Glomerular visceral epithelial cell (primary cell): ENCODE measurements at regions not wholly inside any gene's neighbourhood (a gene's known extent, or its start where the extent isn't known, plus 50 kb on each side); places are given as distances from the start of the nearest gene placed in this dataset.

Source experiments
- DNase-seq: peaks from one replicate; pipeline ENCODE4 v3.0.0-alpha.2; 2016; ENCODE audit errors: extremely low spot score

DNA sequence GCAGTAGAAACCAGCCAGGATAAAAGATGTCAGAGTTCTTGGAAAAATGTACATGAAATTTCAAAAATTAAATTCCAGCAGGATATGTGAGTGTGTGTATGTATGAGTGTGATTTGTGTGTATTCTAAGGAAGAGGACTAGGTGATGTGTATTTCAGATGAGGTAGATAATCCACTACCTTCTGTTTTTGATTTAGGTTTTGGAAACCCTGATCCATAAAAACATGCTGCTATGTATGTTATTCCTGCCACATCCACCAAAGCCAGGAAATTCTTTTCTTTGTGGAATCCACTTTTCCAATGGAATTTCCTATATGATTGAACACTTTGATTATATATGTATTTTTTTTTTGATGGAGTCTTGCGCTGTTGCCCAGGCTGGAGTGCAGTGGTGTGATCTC, 276.9 kb downstream of the UQCRFS1 start:
- DNase-seq, result no peak

DNA sequence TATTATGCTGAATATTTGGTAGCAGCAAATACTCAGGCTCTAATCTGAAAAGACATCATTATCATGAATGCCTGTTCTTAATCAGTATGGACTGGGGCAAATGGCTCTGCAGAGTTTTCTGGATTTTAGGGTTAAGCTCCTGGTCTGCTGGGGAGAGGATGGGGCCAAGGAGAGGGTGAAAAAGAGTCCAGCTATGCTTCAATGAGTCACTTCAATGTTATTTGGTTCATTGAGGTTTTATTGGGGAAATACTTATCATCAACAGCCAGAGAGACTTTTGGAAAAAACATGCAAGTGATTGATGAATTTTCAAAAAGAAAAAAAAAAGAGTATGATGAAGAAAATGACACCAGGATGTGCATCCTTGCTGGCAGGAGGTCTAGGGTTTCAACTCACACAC, 278.3 kb downstream of the UQCRFS1 start:
- no peak for DNase-seq

DNA sequence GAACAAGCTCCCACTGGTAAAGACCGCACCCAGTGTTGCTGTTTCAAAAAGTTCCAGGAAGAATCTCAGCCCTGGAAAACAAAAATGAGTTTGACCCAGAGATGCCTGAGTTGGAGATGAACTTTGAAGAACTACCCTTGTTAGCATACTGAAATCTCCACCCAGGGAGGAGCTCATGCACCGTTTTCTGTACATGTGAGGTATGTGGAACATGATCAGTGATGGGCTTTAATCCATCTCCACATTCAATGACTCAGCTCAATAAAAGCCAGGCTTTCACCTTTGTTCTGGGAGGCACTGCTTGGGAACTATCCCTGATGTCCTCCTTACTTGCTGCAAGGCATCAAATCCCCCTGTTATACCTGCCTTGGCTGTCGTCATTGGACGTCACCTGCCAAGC, 279.9 kb downstream of the UQCRFS1 start:
- DNase-seq, result no peak

DNA sequence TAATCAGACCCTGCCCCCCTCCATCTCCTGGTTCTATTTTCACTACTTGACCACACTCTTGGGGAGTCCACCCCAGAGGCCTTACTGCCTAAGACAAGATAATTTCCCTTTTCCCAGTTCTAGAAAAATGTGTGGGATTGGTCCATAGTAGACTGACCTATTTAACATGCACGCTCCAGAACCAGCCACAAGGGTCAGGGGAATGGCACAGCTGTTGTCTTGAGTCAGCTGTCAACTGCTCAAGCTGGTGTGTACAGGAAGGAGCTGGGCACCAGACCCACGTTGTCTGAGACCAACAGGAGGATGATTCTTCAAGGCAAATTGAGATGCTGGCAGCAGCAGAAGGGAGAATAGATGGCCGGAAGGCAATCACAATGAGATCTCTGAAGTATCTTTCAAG, 280.5 kb downstream of the UQCRFS1 start:
- DNase-seq, result no peak

DNA sequence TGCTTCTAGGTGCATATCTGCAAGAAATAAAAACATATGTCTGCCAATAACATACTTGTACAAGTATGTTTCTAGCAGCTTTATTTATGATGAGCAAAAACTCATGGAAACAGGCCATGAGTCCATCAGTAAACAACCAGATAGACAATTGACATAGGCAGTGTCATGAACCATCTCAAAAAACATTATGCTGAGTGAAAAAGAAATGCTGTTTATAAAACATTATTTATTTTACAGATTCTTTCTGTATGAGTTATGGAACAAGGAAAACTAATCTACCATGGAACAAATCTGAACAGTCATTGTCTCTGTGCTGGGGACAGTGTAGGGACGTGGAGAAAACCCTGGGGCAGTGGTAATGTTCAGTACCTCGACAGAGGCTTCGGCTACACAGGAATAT, 283.9 kb downstream of the UQCRFS1 start:
- no peak for DNase-seq

DNA sequence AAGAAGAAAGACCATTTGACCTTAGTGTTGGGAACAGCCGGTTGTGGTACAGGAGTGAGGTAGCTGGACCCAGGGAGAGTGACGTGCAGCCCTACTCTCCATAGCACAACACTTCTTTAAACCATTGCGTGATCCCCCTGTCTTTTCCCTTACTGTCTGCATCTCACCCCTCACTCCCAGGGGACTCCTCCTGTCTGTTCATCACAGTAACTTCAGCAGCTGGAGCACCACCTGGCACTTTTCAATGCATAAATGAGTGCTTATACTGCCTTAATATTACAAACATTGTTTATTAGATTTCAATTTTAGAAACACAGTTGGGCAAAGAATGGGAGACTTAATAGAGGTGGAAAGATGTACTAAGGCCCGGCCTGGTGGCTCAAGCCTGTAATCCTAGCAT, 285.5 kb downstream of the UQCRFS1 start:
- DNase-seq, result no peak

DNA sequence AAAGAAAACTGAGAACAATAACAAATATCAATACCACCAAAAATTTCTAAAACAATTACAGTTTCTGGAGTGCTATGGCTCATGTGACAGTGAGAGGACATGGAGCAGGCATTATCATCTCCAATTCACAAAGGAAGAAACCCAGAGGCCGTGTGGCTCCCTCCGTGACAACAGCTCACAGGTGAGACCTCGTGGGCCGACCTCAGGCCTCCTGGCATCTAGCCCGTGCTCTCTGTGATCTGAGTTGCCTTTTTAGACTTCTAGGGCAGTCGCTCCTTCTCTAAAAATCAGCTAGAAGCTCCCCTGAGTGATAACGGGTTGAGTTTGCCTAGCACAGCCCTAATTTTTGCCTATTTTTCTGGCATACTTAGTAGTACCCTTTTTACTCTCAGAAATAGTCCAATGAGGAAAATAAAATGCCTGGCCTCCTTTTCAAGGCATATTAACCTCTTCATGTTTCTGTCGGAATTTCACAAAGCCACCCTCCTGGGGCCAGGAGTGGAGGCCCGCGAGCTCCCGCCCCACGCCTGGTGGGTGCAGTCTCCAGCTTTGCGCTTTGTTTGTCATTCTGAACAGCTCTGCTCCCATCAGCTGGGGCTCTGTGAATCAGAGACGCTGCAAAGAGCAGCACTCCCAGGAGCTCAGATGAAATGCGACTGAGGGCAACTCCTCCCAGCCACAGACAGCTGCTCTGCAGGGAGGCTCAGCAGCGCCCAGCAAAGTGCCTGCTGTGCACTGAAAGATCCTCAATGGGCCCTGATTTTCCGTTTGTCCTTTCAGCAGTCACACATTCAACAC, 292.5 kb downstream of the UQCRFS1 start:
- no peak for DNase-seq

DNA sequence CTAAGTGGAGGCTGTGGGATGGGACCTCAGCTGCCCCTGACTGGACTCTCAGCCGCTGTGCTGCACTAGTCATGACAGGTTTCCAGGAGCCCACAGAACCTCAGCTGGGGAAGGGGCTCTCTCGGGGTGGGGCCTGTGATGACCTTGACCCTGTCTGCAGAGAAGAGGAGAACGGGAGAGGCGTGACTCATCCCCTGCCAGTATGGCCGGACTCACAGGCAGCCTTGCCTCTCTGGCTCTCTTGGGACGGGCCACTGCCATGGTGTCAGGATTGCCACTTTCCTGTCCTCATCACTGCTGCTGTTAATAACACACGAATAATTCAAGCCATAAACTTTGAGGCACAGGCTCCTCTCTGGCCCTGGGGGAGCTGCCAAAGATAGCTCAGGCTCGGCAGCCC, 295.3 kb downstream of the UQCRFS1 start:
- no peak for DNase-seq

DNA sequence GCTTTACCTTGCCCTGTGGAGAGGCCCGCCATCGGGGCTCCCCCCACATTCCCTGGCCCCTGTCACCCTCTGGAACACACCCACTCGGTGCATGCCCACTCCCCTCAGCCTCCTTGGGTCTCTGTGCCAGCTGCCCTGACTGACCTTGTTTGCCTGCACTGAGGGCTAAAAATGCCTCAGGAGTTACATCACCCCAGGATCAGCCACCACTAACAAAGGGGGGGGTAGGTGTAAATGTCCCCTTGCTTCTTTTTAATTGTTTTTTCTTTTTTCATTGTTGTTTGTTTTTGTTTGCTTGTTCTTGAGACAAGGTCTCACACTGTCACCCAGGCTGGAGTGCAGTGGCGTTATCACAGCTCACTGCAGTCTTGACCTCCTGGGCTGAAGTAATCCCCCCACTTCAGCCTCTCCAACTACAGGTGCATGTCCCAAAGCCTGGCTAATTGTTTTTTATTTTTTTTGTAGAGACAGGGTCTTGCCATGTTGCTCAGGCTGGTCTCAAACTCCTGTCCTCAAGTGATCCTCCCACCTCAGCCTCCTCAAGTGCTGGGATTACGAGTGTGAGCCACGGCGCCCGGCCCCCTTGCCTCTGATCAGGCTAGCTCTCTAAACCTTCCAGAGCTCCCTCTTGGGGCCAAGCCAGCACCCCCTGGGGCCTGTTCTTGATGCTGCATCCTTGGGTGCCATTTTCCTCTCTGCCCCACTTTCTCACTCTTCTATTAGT, 297.1 kb downstream of the UQCRFS1 start:
- no peak for DNase-seq

DNA sequence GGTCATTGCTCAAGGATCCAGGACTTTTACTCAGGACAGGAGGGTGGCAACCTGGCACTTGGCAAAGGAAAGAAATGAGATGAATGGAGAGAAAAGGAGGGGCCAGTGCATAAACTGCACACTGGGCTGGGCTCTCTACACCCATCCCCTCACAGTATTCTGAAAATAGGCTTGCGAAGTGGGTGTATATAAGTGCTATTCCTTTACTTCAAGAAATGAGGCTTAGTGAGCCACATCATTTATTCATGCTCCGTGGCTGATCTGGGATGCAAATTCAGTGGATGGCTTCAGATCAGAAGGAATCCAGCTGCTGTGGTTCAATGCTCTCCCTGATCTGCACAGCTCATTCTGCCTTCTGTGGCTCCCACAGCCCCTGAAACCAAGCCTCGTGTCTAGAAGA, 297.7 kb downstream of the UQCRFS1 start:
- no peak for DNase-seq

DNA sequence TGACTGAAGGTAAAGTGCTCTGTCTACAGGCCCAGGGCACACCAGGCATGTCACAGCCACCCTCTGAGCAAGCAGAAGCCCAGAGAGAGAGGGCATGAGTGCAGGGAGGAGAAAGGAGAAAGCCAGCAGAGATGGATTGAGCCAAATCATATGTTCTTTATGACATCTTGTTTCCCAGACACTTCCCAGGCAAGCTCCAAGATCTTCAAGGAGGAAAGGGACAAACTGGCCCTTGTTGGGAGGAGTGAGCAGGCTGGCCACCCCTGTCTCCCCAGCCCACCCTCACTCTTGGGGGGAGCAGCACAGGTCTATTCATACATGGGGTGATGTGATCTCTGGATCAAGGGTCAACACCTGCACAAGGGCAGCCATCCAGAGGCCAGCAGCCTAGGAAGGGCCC, 298.8 kb downstream of the UQCRFS1 start:
- DNase-seq, result no peak

DNA sequence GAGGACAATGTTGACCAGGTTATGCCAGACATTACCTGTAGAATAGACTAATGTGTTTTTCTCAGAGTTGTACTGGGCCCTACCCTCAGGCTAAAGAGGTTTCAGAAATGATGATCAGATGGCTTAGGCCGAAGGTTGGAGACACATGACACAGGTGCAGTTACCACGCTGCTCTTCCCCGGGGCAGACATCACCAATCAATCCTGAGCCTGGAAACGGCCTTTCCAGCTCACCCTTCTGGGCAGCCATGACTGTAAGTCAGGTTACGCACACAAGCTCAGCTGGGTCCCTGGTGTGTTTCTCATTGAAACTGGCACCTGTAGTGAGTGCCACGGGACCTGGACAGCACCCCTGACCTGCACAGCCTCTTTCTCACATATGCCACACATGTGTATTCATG, 299.3 kb downstream of the UQCRFS1 start:
- no peak for DNase-seq

DNA sequence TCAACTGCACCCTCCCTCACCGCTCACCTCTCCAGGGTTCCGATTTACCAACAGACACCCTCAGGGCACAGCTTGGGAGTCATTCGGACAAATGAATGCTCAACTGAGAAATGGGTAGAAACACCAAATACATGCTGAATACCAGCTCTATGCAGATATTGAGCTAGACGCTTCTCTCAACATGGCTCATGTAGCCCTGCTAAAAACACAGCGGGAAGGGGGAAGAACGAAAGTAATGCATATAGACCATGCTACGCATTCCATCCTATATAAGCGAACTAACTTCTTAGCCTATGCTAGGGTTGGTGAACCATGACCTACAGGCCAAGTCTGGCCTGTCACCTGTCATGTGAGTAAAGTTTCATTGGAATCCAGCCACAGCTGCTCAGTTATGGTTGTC, 304.0 kb downstream of the UQCRFS1 start:
- DNase-seq, result no peak

DNA sequence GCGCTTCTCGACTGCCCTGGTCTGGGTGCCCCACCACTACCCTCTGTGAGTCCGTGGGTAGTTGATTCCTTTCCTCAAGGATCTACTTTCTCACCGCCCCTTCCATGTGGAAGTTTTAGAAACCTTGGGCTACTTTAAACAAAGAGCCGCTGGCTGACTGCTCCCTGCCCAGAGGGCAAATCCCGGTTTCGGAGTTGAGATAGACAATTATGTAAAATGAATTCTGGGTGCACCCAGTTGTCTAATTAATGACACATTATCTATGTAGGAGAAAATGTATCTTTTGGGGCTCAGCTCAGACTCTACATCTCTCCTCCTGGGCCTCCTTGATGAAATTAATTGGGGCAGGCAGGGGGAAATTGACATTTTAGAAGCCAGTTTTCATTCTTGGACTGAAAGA, 305.4 kb downstream of the UQCRFS1 start:
- DNase-seq, result no peak

DNA sequence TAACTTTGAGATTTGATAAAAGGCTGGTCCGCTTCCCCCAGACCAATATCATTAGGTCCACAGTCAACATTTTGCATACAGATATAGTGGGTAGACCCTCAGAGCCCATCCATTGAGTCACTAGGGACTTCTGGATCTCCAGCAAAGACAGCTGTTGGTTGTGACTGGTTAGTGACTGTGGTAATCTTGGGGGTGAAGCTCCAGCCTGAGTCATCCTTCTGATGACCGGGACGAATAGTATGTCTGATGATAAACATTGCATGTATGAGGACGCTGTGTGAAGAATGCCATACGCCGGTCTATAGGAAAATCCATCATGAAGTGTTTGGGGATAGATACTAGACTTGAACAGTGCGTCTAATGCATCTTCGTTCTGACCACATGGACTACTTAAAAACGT, 307.0 kb downstream of the UQCRFS1 start:
- DNase-seq, result peak; percentile 46

DNA sequence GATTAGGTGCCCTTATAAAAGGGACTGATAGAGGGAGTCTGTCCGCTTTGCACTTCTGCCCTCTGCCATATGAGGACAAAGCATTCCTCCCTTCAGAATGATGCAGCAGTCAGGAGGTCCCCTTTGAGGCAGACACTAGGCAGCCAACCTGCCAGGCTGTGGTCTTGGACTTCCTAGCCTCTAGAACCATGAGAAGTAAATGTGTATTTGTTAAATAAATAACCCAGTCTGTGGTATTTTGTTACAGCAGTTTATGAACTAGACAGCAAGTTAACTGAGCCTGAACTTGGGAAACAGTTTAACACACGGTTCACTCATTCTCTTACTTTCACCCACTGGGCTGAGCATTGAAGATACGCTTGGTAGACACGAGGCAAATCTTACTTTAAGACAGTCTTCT, 313.2 kb downstream of the UQCRFS1 start:
- no peak for DNase-seq

DNA sequence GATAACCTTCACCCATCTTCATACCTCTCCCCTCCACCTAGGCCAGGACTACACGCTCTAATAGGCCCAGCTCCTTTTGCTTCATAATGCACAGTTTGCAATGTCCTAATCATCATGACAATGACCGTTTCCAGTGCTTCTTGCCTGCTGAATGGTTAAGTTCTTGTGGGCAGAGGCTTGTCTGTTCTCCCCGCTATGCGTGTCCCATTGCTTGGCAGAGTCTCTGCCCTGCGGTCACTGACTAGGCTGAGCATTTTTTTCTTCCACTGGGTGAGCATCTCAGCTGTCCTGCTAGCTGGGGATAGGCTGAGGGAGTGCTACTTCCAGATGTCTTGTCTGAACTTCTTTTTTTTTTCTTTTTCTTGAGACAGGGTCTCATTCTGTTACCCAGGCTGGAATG, 314.7 kb downstream of the UQCRFS1 start:
- DNase-seq, result no peak

DNA sequence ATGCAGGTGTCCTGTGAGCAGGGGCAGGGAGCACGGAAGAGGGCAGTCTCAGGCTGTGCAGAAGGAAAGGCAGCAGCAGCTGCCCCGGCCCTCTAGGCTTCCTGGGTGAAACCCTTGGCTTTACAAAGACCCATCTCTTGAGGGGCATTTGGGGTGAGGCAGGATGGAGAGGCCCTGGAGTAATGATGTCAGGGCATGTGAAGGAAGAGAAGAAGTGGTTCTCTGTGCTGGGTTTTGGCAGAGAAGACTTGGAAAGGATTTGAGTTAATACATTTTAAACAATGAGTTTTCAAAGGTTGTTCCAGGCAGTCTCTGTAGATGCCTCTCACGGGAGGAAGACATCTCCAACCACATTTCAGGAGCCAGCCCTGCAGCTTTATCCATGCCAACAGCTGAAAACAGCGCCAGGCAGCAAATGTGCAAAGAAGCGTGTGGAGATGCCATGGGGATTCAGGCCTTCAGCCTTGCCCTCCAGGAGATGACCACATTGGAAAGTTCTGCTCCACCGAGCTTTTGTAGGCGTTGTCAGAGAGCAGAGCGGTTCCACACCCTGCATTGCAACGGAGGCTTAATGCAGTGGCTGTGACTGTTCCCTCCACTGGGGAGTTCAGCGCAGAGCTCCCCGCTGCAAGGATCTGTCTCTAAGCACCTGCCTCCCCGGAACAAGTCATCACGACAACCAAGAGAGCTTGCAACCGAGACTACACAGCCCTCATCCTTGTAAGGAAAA, 322.8 kb downstream of the UQCRFS1 start:
- DNase-seq, result peak; percentile 56

DNA sequence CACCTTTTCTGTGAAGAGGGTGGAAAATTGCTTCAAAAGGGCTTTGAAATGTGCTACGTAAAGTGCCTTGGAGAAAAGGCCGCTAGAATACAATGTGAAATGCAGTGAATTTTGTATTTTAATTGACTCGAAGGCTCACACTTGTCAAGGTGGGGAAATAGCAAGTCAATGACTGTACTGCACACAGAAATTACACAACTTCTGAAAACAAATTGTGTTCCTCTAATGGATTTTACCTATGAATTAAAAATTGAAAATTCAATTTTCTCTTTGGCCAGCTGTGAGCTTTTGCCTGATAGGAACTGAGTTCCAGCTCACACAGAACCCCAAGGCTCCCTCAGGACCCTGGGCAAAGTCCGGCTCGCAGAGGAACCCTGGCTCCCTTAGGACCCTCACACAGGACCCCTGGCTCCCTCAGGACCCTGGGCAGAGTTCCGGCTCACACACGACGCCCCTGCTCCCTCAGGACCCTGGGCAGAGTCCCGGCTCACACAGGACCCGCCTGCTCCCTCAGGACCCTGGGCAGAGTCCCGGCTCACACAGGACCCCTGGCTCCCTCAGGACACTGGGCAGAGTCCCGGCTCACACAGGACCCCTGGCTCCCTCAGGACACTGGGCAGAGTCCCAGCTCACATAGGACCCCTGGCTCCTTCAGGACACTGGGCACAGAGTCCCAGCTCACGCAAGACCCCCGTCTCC, 324.9 kb downstream of the UQCRFS1 start:
- DNase-seq, result no peak

DNA sequence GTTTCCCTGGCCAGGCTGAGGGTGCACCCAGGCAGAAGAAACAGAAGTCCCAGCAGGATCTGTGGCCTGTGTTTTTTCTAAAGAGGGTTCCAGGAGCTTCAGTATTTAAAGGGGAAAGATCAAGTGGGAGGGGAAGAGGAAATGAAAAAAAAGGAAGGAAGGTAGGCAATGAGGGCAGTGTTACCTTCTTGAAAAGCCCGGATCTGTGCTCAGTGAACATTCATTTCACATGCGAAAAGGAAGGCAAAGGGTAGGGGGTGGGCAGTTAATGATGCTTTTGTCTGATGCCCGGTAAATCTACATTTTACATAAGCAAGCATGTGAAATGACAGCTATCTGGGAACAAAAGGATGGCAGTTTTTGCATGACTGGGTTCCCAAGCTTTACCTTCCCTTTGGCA, 326.2 kb downstream of the UQCRFS1 start:
- DNase-seq, result no peak

DNA sequence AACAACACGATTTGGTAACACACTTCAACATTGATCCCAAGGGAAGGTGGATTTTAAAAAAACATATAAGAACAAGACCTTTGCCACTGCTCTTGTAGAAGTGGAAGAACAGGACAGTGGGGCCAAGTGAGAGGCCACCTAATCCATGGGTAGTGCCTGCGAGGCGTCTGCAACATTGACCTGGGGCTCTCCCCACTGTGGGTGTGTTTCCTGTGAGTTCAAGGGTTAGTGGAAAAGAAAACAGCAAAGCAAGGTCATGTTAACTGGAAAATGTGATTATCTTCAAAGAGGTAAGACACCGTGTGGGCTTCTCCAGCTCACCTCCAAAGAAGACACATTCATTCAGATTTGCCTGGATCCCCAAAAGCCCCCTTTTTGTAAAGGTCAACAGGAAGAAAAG, 327.0 kb downstream of the UQCRFS1 start:
- DNase-seq, result no peak

DNA sequence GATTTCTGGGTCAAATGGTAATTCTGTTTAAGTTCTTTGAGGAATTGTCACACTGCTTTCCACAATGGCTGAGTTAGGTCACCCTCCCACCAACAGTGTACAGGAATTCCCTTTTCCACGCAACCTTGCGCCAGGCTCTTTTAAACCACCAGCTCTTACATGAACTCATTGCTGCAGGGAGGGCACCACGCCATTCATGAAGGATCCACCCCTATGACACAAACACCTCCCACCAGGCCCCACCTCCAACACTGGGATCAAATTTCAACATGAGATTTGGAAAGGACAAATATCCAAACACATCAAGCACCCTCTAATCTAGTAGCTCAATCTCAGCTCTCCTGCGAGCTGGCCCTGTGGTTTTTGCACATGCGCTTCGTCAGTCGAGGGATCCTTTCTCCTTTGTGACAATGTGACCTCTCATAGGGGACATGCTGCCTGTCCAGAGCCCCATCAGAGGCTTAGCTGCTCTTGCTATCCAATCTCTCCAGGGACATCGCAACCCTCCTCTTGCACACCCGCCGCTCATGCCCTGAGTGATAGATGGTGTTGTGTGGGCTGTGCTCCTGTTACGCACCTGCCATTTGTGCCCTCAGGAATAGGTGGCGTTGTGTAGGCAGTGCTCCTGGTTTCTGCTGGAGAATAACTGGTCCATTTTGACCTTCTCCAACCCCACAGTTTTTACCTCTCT, 328.0 kb downstream of the UQCRFS1 start:
- no peak for DNase-seq
